NCI-H1048 (cell line): ENCODE measurements at regions not wholly inside any gene's neighbourhood (a gene's known extent, or its start where the extent isn't known, plus 50 kb on each side); places are given as distances from the start of the nearest gene placed in this dataset.

Experiments
- DNase-seq: peaks from one replicate; lab custom pipeline; 2025; lab: John Stamatoyannopoulos, UW

DNA sequence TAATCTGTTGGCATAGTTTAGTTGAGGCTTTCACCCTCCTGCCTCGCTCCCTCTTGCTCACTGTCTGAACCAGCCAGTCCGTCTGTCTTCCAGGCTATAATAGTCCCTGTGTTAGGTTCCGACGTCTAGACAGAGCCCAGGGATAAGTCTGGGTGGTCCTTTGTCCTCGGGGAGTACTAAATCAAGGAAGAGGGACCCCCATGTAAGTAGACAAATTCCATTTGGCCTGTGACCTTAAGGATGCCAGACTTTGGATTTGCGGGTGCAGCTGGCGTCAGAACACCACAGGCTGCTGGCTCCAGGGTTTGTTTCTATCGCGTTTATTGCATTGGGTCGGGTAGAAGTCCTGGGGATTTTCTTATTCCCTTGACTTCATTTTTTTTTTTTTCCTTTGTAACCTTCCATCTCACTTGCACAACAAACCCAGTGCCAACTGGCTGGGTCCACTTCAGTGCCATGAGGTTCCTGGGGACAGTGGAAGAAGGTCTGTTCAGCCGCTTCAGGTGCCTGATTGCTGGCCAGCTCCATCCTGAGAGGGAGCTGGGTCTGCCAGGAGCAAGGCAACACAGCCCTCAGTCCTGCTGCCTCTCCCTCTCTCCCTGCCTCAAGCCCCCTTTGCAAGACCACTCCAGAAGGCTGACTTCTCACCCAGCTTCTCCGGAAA lies 95.4 kb upstream of the KLHL25 start:
- no peak for DNase-seq

DNA sequence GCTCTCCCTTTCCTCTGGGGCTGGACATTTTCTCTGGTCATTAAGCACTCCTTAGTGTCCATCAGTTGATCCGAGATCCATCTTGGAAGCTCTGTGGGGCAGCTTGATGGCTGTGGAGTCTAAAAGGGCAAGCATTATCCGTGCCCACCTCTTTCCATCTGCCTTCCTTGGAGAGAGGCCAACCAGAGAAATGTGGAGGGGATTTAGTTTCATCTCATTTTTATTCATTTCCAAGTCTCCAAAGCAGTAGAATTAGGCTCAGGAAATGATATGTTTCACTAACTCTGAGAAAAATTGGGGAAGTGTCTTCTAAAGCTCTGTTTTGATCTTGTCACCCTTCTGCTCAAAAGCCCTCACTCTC lies 95.9 kb upstream of the KLHL25 start:
- DNase-seq = no peak

DNA sequence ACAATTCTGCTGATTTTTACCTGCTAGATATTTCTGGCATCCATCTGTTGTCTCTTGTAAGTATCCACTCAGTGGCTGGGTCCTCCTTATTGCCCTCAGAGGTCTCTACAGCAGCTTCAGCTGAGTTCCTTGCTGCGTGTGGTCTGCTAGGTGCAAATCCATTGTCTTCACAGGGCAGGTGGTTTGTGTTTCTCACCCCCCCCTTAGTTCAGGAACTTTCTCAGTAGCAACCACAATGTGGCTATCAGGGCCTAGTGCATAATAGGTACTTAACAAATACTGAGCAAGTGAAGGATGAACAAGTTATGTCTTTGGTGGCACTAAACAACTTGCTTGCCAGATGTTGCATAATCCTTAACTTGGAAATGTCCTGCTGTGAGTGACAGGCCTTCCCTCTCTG lies 96.7 kb upstream of the KLHL25 start:
- DNase-seq = no peak

DNA sequence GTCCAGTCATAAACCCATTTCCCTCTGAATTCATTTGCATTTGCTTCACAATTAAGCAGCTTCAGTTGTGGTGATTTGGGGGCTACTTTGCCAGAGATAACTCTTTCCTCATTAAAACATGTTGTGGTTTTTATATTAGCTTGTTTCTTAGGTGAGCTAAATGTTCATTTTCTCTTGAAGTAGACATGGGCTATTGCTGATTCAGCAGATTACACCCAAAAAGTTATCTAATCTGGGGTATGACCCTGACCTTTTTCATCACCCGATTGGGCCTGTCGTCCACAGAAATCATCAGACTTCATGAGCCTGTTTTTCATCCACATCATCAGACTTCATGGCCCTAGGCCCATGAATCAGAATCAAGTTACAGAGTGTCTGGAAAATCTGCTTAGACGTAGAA lies 97.5 kb upstream of the KLHL25 start:
- DNase-seq = no peak

DNA sequence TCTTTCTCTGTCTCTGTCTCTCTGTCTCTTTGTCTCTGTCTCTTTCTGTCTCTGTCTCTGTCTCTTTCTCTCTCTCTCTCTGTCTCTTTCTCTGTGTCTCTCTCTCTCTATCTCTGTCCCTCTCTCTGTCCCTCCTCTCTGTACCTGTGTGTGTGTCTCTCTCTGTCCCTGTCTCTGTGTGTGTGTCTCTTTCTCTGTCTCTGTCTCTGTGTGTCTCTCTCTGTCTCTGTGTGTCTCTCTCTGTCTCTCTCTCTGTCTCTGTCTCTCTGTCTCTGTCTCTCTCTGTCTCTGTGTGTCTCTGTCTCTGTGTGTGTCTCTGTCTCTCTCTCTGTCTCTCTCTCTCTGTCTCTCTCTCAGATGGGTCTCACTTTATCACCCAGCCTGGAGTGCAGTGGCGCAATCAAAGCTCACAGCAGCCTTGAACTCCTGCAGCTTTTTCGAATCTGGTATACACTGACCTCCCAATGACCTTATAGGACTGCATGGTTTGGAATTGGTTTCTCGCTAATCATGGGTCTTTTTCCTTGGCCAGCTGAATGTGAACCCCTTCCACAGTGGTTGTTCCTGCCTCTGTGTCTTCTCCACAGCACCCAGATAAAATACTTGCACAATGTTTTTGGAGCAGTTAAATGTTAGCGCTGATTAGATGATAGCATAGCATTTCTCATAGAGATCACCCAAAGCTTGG lies 102.6 kb upstream of the KLHL25 start:
- DNase-seq = no peak

DNA sequence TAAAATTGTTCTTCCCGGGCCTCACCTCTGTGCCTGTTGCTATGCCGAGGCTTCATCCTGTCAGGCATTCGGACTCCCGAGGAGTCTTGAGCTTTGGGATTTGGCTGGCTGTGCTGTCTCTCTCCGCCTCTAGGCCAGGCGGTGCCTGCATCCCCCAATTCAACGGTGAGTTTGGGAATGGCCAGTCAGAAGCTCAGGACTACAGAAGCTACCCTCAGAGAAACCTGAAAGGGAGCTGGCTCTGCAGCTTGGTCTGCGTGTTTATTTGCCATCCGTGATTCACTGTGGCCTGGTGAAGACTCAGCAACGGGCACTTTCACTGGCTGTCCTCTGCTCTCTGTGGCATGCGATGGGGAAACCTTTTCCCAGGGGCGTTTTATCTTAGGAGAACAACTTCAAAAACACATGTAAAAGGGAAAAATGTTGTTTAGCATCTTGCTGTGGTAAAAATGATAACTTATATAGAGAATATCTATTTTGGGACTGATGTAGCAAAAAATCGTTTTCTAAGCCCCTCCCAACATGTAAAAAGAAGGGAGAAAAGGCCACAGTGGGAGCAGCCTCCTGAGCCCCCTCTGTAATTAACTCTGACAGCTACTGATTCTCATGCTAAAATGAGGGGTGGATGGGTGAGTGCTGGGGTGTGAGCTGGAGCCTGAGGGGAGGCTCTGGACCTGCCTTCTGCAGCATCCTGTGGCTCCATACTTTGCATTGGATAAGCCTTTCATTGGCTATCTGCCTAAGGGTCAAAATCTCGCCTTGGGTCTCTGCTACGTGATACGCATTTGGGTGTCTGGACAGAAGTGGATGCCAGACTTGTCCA lies 103.4 kb upstream of the KLHL25 start:
- no peak for DNase-seq

DNA sequence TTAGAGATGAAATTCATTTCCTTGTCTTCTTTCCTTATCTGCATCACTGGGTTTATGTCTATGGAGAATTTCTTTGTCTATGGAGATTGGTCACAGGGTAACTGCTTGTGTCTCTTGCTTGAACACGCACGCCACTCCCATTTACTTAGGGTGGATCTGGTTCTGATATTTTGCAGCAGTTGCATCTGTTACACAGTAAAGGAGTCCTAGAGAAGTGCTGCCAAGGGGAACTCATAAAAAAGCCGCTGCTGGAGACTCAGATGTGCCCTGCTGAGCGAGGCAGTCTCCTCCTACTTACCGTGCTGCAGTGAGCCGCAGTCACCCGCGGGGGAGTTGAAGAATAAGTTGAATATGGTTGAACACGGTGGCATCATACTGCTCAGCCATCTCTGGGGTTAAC lies 105.2 kb upstream of the KLHL25 start:
- no peak for DNase-seq

DNA sequence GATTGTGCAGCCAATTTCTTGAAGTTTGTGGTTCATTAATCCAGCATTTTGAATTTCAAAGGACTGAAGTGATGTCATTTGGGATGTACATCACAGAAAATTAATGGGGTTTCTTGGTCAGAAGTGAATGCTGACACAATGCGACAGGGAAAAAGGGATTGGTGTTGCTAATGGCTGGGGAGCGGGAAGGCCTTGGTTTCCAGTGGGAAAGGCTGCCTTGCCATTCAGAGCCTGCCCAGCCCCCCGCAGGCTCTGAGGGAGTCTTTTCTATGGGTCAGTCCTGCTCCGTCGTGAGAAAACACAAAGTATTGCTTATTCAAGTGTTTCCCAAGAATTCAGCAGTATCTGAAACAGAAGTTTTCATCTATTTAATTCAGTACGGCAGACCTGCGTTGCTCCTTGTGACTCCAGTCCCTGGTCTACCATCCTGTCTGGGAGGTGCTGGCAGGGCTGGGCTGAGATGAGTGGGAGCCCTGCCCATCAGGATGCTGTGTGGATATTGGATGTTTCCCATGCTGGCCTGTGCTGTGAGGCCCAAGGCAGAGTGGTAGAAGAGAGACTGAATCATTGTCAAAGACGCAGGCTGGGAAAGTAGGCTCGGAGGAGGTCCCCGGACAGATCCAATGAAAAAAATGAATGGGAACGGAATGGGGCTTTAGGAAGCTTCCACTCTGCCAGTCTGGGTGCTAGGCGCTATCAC lies 111.2 kb upstream of the KLHL25 start:
- DNase-seq = no peak

DNA sequence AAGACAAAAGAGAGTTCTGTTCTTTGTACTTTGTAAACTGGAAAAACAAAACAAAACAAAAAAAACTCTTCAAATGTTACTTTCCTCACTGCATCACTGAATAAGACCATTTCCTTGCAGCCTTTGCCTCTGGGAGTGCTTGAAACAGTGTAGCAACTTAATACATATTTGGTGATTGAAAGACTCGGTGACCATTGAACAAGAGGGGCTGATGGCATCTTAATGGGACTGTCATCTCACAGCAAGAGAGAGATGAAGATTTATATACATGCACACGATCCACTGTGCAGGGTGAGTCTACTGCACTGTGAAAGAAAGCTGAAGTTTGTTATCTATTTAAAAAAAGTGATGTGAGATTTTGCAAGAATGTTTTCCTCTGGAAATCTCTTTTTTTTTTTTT lies 111.9 kb upstream of the KLHL25 start:
- no peak for DNase-seq

DNA sequence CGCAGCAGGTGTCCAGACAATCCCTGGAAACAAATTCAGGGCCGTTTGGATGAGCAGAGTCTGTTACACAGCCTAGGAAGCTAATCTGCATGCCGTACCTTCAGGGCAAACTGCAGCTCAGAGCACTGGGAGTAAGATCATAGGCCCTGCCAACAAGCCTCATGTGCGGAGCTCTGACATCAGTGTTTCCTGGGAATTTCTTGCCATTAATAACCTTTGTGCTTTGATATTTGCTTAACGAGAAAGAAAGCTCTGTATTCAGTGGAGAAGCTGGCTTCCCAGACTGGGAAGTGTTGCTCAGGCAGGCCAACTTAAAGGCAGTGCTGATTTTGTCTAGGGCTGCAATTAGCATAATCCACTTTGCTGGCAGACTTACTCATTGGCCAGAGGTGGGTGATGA lies 116.1 kb upstream of the KLHL25 start:
- DNase-seq = peak; percentile 50

DNA sequence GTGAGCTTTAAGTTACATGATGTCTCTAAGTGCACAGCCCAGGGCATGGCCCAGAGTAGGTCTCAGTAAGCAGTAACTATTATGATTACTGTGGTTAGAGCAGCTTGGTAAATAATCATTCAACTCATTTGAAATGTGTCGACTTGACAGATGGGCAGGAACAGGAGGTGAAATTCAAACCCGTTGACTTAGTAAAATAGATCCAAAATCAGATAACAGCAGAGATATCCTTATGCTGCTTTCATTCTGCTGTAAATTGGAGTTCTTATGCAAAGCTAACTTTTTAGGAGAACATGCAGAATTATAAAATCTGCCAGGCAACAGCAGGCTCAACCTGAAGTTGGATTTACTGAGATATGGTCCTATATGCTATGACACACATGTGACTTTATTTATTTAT lies 118.7 kb upstream of the KLHL25 start:
- no peak for DNase-seq

DNA sequence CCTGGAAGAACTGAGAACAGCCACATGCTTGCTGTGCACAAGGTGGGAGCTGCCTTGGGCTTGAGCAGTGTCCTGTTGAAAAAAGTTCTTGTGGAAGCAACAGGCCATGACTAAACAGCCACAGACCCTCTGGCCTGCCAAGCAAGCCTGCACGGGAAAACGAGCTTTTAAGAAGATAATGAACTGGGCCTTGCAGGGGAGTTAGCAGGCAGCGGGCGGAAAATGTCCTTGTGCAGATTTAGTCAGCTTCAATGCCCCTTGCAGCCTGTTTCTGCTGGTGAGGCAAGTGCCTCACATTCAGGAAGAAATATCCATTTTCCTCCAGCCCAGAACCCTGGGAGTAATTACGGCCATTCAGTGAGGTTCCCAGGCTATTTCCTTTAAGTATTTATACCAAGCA lies 126.2 kb upstream of the KLHL25 start:
- DNase-seq = no peak

DNA sequence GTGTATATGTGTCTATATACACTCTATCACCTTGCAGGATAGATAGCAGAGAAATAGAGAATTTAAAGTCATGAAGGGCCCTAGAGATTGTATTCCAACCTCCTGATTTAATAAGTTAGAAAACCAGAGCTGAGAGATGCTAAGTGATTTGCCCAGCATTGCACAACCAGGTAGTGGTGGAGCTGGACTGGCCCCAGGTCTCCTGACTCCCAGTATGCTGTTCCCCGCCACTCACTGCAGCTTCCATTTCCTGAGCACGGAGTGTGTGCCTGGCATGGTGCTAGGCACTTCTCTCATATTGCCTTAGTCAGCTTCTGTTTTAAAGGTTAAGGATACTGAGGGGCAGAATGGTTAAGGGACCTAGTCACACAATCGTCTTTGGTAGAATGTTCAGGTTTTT lies 129.4 kb upstream of the KLHL25 start:
- no peak for DNase-seq

DNA sequence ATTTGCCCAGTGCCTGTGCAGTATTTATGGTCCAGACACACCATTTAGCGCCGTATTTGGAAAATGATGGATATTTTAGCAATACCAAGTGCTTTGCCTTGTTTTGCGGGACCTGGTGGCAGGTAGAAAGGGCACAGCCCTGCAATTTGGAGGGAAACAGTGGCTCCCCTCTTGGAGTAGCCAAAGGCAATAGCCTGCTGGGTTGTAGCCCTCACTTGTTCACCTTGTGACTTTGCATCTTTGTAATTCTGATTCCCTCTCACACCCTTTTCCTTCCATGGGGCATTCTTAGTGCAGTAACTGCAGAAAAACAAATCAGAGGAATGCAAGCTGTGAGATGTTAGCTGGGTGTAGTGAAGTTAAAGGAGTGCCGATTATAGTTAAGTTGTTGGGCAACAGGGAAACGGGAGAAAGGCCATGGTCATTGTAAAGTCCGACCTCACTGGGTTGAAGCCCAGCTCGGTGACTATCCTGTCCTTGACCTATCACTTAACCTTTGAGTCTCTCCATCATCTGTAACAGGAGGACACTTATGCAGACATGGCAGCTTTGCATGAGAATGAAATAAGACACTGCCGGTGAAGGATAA lies 131.0 kb upstream of the KLHL25 start:
- DNase-seq = no peak

DNA sequence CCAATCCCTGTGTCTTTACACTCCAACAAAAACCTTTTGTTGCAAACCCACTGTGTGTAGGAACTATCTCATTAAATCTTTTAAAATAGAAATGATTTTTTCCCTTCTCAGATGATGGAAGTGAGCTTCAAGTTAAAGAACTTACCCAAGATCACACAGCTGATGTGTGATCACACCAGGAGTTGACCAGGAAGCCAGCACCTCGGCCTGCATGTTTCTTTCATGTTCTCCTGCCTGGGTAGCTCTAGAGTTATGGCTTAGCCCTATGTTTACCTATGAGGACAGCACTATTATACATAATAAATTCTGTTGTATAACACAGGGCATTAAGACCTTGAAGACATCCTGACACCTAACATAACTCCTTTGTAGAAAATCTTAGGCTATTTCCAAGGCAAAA lies 132.1 kb upstream of the KLHL25 start:
- no peak for DNase-seq

DNA sequence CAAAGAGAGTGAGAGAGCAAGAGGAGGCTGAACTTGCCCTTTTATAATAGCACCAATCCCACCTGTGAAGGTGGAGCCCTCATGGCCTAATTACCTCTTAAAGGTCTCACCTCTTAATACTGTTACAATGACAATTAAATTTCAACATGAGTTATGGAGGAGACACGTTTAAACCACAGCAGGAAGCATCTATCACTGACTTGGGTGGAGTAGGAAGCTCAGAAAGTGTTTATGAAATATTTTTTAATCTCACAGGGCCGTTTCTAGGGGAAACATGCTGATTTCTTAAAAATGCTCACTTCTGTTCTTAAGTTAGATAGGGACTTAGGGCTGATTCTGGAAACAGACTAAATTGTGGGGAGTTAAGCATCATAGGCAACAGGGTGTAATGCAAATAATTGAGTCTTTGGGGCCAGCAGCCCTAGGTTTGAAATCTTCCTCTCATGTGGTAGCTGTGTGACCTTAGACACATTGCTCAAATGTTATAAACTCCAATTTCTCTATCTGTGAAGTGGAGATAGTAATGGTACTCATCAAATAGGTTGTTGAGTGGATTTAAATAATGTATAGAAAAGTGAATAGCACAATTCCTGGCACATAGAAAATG lies 133.3 kb upstream of the KLHL25 start:
- DNase-seq = no peak

DNA sequence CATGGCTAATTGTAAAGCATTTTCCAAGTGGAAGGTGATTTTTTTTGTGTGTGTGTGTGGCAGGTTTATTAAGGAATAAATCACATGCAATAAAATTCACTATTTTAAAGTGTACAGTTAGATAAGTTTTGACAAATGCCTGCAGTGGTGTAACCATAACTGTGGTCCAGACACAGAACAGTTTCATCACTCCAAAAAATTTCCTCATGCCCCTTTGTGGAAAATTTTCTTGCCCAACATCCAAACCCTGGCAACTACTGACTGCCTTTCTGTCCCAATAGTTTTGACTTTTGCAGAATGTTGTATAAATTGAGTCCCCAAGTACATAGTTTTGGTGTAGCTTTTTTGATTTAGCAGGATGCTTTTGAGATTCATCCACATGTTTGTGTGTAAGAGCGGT lies 135.1 kb upstream of the KLHL25 start:
- DNase-seq = no peak

DNA sequence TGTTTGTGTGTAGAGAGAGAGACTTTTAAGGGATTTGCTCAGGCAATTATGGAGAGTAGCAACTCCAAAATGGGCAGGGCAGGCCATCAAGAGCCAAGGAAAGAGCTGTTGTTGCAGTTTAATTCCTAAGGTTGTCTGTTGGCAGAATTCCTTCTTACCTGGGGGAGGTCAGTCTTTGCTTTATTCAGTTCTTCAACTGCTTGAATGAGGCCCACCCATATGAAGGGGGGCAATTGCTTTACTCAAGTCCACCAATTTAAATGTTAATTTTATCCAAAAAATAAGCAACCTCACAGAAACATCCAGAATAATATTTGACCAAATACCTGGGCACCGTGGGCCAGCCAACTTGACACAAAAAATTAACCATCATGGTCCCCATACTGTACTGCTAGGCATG lies 137.7 kb upstream of the KLHL25 start:
- no peak for DNase-seq

DNA sequence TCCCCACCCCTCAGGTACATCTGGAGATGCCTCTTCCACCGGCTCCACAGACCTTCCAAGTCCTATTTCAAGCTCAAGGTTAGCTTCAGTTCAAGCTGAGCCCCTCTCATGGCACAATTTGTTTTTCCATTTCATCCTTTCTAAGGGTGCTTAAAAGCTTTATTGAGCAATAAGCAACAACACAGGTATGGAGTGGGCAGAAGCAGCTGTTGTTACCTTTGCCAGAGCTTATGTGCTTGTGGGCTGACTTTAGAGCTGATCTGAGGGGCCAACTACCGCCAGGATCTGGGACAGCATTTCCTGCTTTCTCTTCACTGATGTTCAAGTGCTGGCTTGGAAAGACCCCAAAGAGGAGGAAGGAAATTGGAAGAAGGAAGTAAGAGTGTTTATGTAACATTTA lies 140.0 kb upstream of the KLHL25 start:
- DNase-seq = no peak

DNA sequence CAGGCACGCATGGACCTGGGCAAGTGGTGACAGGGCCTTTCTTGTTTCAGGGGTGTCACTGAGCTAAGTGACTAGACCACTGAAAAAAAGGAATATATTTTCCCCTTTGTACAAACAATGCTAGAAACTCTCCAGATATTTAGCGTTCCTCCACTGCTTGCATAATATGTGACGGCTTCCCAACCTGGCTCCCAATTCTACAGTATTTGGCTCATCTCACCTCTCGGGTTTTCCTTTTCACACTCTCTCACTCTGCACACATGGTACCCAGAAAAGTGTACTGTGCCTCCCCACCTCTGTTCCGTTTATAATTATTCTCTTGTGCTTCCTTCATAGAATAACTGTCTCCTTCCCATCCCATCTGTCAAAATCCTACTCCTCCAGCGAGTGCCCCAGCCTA lies 140.5 kb upstream of the KLHL25 start:
- DNase-seq = no peak

DNA sequence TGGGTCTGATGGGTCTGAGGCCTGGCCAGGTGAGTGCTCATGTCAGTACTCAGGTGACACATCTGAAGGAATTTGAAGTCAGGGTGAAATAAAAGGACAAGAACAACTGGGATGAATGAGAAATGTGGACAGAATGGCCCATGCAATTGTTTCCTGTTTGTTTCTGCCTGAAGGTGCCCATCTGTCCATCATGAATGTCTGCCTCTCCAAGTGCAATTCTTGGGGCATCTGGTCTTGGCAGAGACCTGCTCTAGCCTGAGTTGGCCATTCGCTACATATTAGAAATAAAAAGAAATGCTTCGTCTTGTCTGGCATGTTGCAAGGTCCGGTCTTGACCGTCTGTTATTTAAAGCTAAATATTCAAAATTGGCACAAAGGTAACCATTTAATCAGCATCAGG lies 142.0 kb upstream of the AGBL1 start:
- no peak for DNase-seq
